IMR-90 (cell line): ENCODE measurements at regions not wholly inside any gene's neighbourhood (a gene's known extent, or its start where the extent isn't known, plus 50 kb on each side); places are given as distances from the start of the nearest gene placed in this dataset.

Experiments used
- ATAC-seq: fragments of 200-7000 bp; cut with Tn5 transposase; 2 replicates; pipeline ENCODE4 v1.9.1; 2020; ENCODE audit warnings: low read depth, mild to moderate bottlenecking, moderate library complexity
- BruUV-seq: library from RNA; stranded (reverse); fragments of 400-500 nt; replicated peaks from 2 replicates; lab custom pipeline; 2021; lab: Mats Ljungman, UMichigan
- CTCF ChIA-PET: fragments of 300-600 bp; formaldehyde crosslinking; extraction: SDS; loops from one replicate; lab custom pipeline; 2021; ENCODE audit warnings: antibody characterized with exemption; lab: Yijun Ruan, JAX
- POLR2A ChIA-PET: fragments of 300-600 bp; sonication (Branson Sonifier 250); formaldehyde crosslinking; loops from one replicate; lab custom pipeline; 2022; ENCODE audit warnings: antibody characterized with exemption; ENCODE audit not compliant: unreplicated experiment; lab: Charles Lee
- DNase-seq: peaks from one replicate; pipeline ENCODE4 v3.0.0; 2013
- H2AFZ ChIP-seq: replicated peaks from 2 replicates; pipeline ENCODE3; 2013; ENCODE audit warnings: low read length, mild to moderate bottlenecking; ENCODE audit not compliant: poor library complexity
- H2AK5ac ChIP-seq: 2 replicates; pipeline ENCODE4 v1.6.1; 2013; ENCODE audit warnings: low read depth, low read length, inconsistent platforms
- H2AK9ac ChIP-seq: replicated peaks from 2 replicates; pipeline ENCODE3; 2013; ENCODE audit warnings: mild to moderate bottlenecking, low read depth, low read length, moderate library complexity; ENCODE audit not compliant: poor library complexity
- H2BK120ac ChIP-seq: 2 replicates; pipeline ENCODE4 v1.6.1; 2013; ENCODE audit warnings: low read depth, low read length, inconsistent platforms
- H2BK15ac ChIP-seq: 3 replicates; pipeline ENCODE4 v1.6.1; 2013; ENCODE audit warnings: low read depth, low read length, inconsistent platforms
- H2BK20ac ChIP-seq: 2 replicates; pipeline ENCODE4 v1.6.1; 2013; ENCODE audit warnings: low read depth, mild to moderate bottlenecking, inconsistent platforms, low read length, moderate library complexity
- H2BK5ac ChIP-seq: 2 replicates; pipeline ENCODE4 v1.6.1; 2013; ENCODE audit warnings: mild to moderate bottlenecking, low read depth, low read length, inconsistent platforms; ENCODE audit not compliant: poor library complexity, severe bottlenecking
- H3K14ac ChIP-seq: replicated peaks from 2 replicates; pipeline ENCODE4 v1.6.1; 2013; ENCODE audit warnings: low read depth, low read length, inconsistent platforms
- H3K18ac ChIP-seq: 2 replicates; pipeline ENCODE4 v1.6.1; 2013; ENCODE audit warnings: low read depth, low read length, control low read depth
- H3K23ac ChIP-seq: 2 replicates; pipeline ENCODE4 v1.6.1; 2013; ENCODE audit warnings: low read depth, low read length, inconsistent platforms
- H3K27ac ChIP-seq: 2 replicates; pipeline ENCODE4 v1.5.1; 2013; ENCODE audit warnings: mild to moderate bottlenecking, control low read depth, low read length; ENCODE audit not compliant: insufficient read depth
- H3K27me3 ChIP-seq: 2 replicates; pipeline ENCODE4 v1.6.1; 2013; ENCODE audit warnings: low read length; ENCODE audit not compliant: control insufficient read depth, insufficient read depth
- H3K36me3 ChIP-seq: 2 replicates; pipeline ENCODE4 v1.6.1; 2013; ENCODE audit warnings: low read length, mixed read lengths; ENCODE audit not compliant: control insufficient read depth, insufficient read depth
- H3K4ac ChIP-seq: 2 replicates; pipeline ENCODE4 v1.6.1; 2013; ENCODE audit warnings: low read depth, low read length, inconsistent platforms
- H3K4me1 ChIP-seq: 2 replicates; pipeline ENCODE4 v1.6.1; 2013; ENCODE audit warnings: low read length, mixed read lengths; ENCODE audit not compliant: control insufficient read depth, insufficient read depth
- H3K4me2 ChIP-seq: 2 replicates; pipeline ENCODE4 v1.6.1; 2013; ENCODE audit warnings: low read depth, mild to moderate bottlenecking, control low read depth, low read length, moderate library complexity
- H3K4me3 ChIP-seq: 2 replicates; pipeline ENCODE4 v1.5.1; 2013; ENCODE audit warnings: low read depth, mild to moderate bottlenecking, control low read depth, low read length, moderate library complexity; ENCODE audit not compliant: insufficient read depth
- H3K56ac ChIP-seq: 2 replicates; pipeline ENCODE4 v1.6.1; 2013; ENCODE audit warnings: low read length, inconsistent platforms; ENCODE audit not compliant: insufficient read depth; ENCODE audit errors: extremely low read depth
- H3K79me1 ChIP-seq, 2 experiments: 2 replicates each; pipeline ENCODE4 v1.6.1; 2013; ENCODE audit warnings: low read length in 2 of 2, inconsistent platforms in 1 of 2, low read depth in 1 of 2
- H3K9ac ChIP-seq: 2 replicates; pipeline ENCODE4 v1.6.1; 2013; ENCODE audit warnings: low read depth, low read length, control low read depth
- H3K9me1 ChIP-seq: 2 replicates; pipeline ENCODE4 v1.6.1; 2013; ENCODE audit warnings: low read length, inconsistent platforms; ENCODE audit not compliant: insufficient read depth
- H3K9me3 ChIP-seq: 2 replicates; pipeline ENCODE4 v1.6.1; 2013; ENCODE audit warnings: low read length; ENCODE audit not compliant: control insufficient read depth, insufficient read depth
- H4K20me1 ChIP-seq: 2 replicates; pipeline ENCODE4 v1.6.1; 2013; ENCODE audit warnings: low read length, inconsistent platforms; ENCODE audit not compliant: insufficient read depth
- H4K5ac ChIP-seq: 2 replicates; pipeline ENCODE4 v1.6.1; 2013; ENCODE audit warnings: mild to moderate bottlenecking, low read depth, low read length, control low read depth
- H4K8ac ChIP-seq, 2 experiments: 2 replicates each; pipeline ENCODE4 v1.6.1; 2013; ENCODE audit warnings: low read depth in 2 of 2, low read length in 2 of 2, control low read depth in 1 of 2, inconsistent platforms in 1 of 2
- H4K91ac ChIP-seq: 2 replicates; pipeline ENCODE4 v1.6.1; 2013; ENCODE audit warnings: low read depth, low read length, inconsistent platforms; ENCODE audit not compliant: insufficient read depth
- BHLHE40 ChIP-seq: fragments of 150-350 bp; IDR thresholded peaks from 2 replicates; pipeline ENCODE4 v1.6.1; 2016; ENCODE audit warnings: mild to moderate bottlenecking, low read depth, low read length
- CEBPB ChIP-seq: IDR thresholded peaks from 2 replicates; pipeline ENCODE4 v1.6.1; 2012; ENCODE audit warnings: low read depth, low read length, improper control_type of control experiment
- CHD1 ChIP-seq: IDR thresholded peaks from 2 replicates; pipeline ENCODE4 v1.6.1; 2012; ENCODE audit warnings: low read depth, low read length, improper control_type of control experiment
- FOS ChIP-seq: fragments of 150-350 bp; IDR thresholded peaks from 2 replicates; pipeline ENCODE4 v1.6.1; 2016; ENCODE audit warnings: low read depth, low read length
- MAFK ChIP-seq: IDR thresholded peaks from 2 replicates; pipeline ENCODE4 v1.6.1; 2012; ENCODE audit warnings: low read depth, low read length, improper control_type of control experiment
- MAZ ChIP-seq: IDR thresholded peaks from 2 replicates; pipeline ENCODE4 v1.6.1; 2012; ENCODE audit warnings: low read depth, mild to moderate bottlenecking, low read length, improper control_type of control experiment, moderate library complexity, borderline replicate concordance
- MXI1 ChIP-seq: IDR thresholded peaks from 2 replicates; pipeline ENCODE4 v1.6.1; 2012; ENCODE audit warnings: low read depth, mild to moderate bottlenecking, low read length, moderate library complexity, borderline replicate concordance
- NFE2L2 ChIP-seq: fragments of 150-350 bp; IDR thresholded peaks from 2 replicates; pipeline ENCODE4 v1.6.1; 2016; ENCODE audit warnings: low read depth, mild to moderate bottlenecking, low read length
- POLR2A ChIP-seq: IDR thresholded peaks from 2 replicates; pipeline ENCODE4 v1.6.1; 2012; ENCODE audit warnings: mild to moderate bottlenecking, low read depth, low read length
- RAD21 ChIP-seq: IDR thresholded peaks from 2 replicates; pipeline ENCODE4 v1.6.1; 2012; ENCODE audit warnings: low read length, improper control_type of control experiment
- RCOR1 ChIP-seq: IDR thresholded peaks from 2 replicates; pipeline ENCODE4 v1.6.1; 2012; ENCODE audit warnings: mild to moderate bottlenecking, low read length, improper control_type of control experiment; ENCODE audit not compliant: insufficient replicate concordance
- RFX5 ChIP-seq: IDR thresholded peaks from 2 replicates; pipeline ENCODE4 v1.8.0; 2012; ENCODE audit warnings: low read depth, mild to moderate bottlenecking, low read length, moderate library complexity
- SMC3 ChIP-seq: fragments of 150-350 bp; IDR thresholded peaks from 2 replicates; pipeline ENCODE4 v1.6.1; 2016; ENCODE audit warnings: low read depth, mild to moderate bottlenecking, antibody characterized with exemption, low read length, moderate library complexity
- WGBS, 2 experiments: methylation state at CpG; one replicate each; pipeline versions ENCODE4 v1.1.5 to v1.1.7; 2013; ENCODE audit warnings: missing lambda C conversion rate in 2 of 2; ENCODE audit not compliant: insufficient read length in 1 of 2; ENCODE audit errors: extremely low coverage in 2 of 2; 5-methylcytosine and 5-hydroxymethylcytosine counted together
- dilution Hi-C: fragments of 300-500 bp; cut with HindIII; formaldehyde crosslinking; loops from one replicate; pipeline ENCODE4 v1.14.3; 2018; ENCODE audit warnings: low sequenced_read_pairs; ENCODE audit not compliant: unreplicated experiment
- in situ Hi-C: fragments of 300-500 bp; cut with MboI; formaldehyde crosslinking; loops from 3 replicates; pipeline ENCODE4 v1.14.3; 2019; ENCODE audit warnings: low sequenced_read_pairs, inconsistent platforms, mixed read lengths
- intact Hi-C: fragments of 100-400 bp; cut with micrococcal nuclease; formaldehyde crosslinking; loops from 2 replicates; pipeline ENCODE4 v1.10.0; 2022
- TF ChIP-seq, protein P1 (sequence below): fragments of 150-350 bp; IDR thresholded peaks from 2 replicates; pipeline ENCODE4 v1.6.1; 2017; ENCODE audit warnings: mild to moderate bottlenecking, antibody characterized with exemption, low read length, low read depth
- TF ChIP-seq, protein P2 (sequence below): conservative IDR thresholded peaks from 2 replicates; pipeline ENCODE4 v1.5.1; 2012; ENCODE audit warnings: mild to moderate bottlenecking, low read depth, low read length, improper control_type of control experiment
- TF ChIP-seq, protein P3 (sequence below): fragments of 150-350 bp; IDR thresholded peaks from 2 replicates; pipeline ENCODE4 v1.6.1; 2016; ENCODE audit warnings: low read depth, mild to moderate bottlenecking, low read length, moderate library complexity, borderline replicate concordance

DNA sequence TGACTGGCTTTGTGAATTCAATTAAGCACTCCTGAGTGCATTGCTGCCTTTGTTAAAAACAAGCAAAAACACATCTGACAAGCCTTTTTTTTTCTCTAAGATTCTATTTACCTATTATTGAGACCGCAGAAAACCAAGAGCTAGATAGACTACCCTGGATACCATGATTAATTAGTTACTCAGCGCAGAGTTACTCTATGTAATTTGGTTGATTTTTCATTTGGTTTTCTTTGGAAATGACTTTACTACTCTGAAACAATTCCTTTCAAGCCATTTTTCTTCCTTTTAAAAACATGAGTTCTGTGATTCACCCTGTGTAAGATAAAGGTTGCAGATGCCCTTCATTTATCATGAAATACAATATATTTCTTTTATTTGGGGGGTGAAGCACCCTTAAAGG, 421.6 kb upstream of the PIK3R1 start:
- Histone ChIP-seq H3K23ac (no peak overlapping the region), H4K20me1 (no peaks in the 10 kb centered on the region), H3K36me3 (no peaks in the 10 kb centered on the region), H2AK5ac (no peak overlapping the region), H3K9ac (no peak overlapping the region), H3K18ac (no peak overlapping the region), H3K79me1 (no peaks in the 10 kb centered on the region), H2AFZ (no peak overlapping the region), H4K8ac (no peak overlapping the region), H4K5ac (no peak overlapping the region), H3K27ac (no peak overlapping the region), H3K56ac (no peak overlapping the region), H3K9me1 (no peaks in the 10 kb centered on the region), H4K91ac (no peak overlapping the region), H3K4me1 (no peaks in the 10 kb centered on the region), H3K4ac (no peak overlapping the region), H3K4me2 (no peak overlapping the region), H3K4me3 (no peak overlapping the region), H2BK120ac (no peak overlapping the region), H3K14ac (no peak overlapping the region), H3K27me3 (no peaks in the 10 kb centered on the region), H2BK20ac (no peak overlapping the region), H2AK9ac (no peak overlapping the region), H2BK15ac (no peak overlapping the region), H3K9me3 (peaks cover 6% of the 10 kb centered on the region), H2BK5ac (no peak overlapping the region)
- no CpG with 5 or more reads among the region's 2 CpGs for whole genome bisulfite sequencing, 2 experiments
- no TSS peak for BruUV-seq
- intact Hi-C loops: no loop called here
- CTCF ChIA-PET: interaction anchor here (0.7 kb wide), 1 partner anchor 290 kb away, joined by 3 read pairs; no protein-coding TSS in a partner anchor
- ATAC-seq (no peak), DNase-seq (no peak)
- dilution Hi-C loops: no loop called here
- TF ChIP-seq CHD1 (no peak), BHLHE40 (no peak), CEBPB (no peak), NFE2L2 (no peak), MAZ (no peak), MAFK (no peak), POLR2A (no peak), SMC3 (no peak), RAD21 (no peak), RCOR1 (no peak), RFX5 (no peak), FOS (no peak), MXI1 (no peak)
- TF ChIP-seq, protein P1, sequence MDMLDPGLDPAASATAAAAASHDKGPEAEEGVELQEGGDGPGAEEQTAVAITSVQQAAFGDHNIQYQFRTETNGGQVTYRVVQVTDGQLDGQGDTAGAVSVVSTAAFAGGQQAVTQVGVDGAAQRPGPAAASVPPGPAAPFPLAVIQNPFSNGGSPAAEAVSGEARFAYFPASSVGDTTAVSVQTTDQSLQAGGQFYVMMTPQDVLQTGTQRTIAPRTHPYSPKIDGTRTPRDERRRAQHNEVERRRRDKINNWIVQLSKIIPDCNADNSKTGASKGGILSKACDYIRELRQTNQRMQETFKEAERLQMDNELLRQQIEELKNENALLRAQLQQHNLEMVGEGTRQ: no peak
- TF ChIP-seq, protein P2, sequence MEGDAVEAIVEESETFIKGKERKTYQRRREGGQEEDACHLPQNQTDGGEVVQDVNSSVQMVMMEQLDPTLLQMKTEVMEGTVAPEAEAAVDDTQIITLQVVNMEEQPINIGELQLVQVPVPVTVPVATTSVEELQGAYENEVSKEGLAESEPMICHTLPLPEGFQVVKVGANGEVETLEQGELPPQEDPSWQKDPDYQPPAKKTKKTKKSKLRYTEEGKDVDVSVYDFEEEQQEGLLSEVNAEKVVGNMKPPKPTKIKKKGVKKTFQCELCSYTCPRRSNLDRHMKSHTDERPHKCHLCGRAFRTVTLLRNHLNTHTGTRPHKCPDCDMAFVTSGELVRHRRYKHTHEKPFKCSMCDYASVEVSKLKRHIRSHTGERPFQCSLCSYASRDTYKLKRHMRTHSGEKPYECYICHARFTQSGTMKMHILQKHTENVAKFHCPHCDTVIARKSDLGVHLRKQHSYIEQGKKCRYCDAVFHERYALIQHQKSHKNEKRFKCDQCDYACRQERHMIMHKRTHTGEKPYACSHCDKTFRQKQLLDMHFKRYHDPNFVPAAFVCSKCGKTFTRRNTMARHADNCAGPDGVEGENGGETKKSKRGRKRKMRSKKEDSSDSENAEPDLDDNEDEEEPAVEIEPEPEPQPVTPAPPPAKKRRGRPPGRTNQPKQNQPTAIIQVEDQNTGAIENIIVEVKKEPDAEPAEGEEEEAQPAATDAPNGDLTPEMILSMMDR: no peak
- TF ChIP-seq, protein P3, sequence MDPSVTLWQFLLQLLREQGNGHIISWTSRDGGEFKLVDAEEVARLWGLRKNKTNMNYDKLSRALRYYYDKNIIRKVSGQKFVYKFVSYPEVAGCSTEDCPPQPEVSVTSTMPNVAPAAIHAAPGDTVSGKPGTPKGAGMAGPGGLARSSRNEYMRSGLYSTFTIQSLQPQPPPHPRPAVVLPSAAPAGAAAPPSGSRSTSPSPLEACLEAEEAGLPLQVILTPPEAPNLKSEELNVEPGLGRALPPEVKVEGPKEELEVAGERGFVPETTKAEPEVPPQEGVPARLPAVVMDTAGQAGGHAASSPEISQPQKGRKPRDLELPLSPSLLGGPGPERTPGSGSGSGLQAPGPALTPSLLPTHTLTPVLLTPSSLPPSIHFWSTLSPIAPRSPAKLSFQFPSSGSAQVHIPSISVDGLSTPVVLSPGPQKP: no peak
- POLR2A ChIA-PET: no interaction called here
- in situ Hi-C loops: no loop called here
